ENCODE measurements at regions not wholly inside any gene's neighbourhood (a gene's known extent, or its start where the extent isn't known, plus 50 kb on each side); places are given as distances from the start of the nearest gene placed in this dataset.

DNA sequence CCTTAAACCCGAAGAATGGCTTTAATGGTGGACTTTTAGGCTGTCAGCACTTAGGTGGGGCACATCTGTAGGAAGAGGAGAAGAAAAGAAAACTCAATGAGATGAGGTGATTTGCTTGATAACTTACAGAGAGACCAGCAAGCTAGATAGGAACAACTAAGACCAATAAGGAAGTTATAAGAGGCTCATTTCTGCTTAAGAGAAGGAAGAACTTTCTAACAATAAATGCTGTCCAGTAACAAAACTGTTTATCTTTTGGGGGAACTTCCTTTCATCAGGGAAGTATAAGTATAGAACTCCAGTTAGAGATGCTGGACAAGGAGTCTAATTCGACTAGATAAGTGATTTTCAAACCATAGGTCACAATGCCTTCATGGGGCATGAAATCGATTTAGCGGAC, 107.2 kb upstream of the SIRPA start:
- TF ChIP-seq TAF1 (IDR thresholded peaks at IDR 0.05; ENCODE audit: low read depth) (no peak), CEBPB (IDR thresholded peaks at IDR 0.05) (no peak), EP300 (IDR thresholded peaks at IDR 0.05; ENCODE audit: borderline replicate concordance) (no peak), CREB1 (IDR thresholded peaks at IDR 0.05; ENCODE audit: low read depth) (no peak), TCF12 (IDR thresholded peaks at IDR 0.05; ENCODE audit: low read depth) (no peak), TEAD4 (IDR thresholded peaks at IDR 0.05) (no peak), NFIC (IDR thresholded peaks at IDR 0.05) (no peak), RAD21 (IDR thresholded peaks at IDR 0.05; ENCODE audit: low read depth) (no peak), YY1 (IDR thresholded peaks at IDR 0.05; ENCODE audit: low read depth) (no peak), EGR1 (IDR thresholded peaks at IDR 0.05) (no peak), FOXM1 (IDR thresholded peaks at IDR 0.05; ENCODE audit: borderline replicate concordance, low read depth) (no peak)
- TF ChIP-seq, protein P1, sequence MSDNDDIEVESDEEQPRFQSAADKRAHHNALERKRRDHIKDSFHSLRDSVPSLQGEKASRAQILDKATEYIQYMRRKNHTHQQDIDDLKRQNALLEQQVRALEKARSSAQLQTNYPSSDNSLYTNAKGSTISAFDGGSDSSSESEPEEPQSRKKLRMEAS (IDR thresholded peaks at IDR 0.05) = no peak
- TF ChIP-seq, protein P2, sequence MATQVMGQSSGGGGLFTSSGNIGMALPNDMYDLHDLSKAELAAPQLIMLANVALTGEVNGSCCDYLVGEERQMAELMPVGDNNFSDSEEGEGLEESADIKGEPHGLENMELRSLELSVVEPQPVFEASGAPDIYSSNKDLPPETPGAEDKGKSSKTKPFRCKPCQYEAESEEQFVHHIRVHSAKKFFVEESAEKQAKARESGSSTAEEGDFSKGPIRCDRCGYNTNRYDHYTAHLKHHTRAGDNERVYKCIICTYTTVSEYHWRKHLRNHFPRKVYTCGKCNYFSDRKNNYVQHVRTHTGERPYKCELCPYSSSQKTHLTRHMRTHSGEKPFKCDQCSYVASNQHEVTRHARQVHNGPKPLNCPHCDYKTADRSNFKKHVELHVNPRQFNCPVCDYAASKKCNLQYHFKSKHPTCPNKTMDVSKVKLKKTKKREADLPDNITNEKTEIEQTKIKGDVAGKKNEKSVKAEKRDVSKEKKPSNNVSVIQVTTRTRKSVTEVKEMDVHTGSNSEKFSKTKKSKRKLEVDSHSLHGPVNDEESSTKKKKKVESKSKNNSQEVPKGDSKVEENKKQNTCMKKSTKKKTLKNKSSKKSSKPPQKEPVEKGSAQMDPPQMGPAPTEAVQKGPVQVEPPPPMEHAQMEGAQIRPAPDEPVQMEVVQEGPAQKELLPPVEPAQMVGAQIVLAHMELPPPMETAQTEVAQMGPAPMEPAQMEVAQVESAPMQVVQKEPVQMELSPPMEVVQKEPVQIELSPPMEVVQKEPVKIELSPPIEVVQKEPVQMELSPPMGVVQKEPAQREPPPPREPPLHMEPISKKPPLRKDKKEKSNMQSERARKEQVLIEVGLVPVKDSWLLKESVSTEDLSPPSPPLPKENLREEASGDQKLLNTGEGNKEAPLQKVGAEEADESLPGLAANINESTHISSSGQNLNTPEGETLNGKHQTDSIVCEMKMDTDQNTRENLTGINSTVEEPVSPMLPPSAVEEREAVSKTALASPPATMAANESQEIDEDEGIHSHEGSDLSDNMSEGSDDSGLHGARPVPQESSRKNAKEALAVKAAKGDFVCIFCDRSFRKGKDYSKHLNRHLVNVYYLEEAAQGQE (IDR thresholded peaks at IDR 0.05; ENCODE audit: low read depth) = no peak
- TF ChIP-seq, protein P3, sequence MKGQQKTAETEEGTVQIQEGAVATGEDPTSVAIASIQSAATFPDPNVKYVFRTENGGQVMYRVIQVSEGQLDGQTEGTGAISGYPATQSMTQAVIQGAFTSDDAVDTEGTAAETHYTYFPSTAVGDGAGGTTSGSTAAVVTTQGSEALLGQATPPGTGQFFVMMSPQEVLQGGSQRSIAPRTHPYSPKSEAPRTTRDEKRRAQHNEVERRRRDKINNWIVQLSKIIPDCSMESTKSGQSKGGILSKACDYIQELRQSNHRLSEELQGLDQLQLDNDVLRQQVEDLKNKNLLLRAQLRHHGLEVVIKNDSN (IDR thresholded peaks at IDR 0.05) = no peak
